ENCODE measurements at regions not wholly inside any gene's neighbourhood (a gene's known extent, or its start where the extent isn't known, plus 50 kb on each side); places are given as distances from the start of the nearest gene placed in this dataset.

DNA sequence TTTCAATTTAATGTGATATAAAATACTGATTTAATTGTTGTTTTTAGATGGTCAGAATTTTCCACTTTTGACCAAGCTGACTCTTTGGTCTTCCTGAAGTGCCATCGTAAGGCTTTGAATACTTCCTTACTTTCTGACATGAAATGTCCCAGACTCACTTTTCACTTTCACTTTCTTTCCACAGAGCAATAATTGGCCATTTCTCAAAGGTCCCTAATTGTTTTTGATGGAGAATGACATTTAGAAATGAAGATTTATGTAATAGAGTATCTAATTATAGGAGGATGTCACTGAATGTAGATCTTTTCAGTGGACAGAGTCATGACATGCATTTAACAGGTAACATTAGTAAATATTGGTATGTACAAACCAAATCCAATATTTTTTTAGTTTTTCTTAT, 1141.6 kb downstream of the KCNT2 start:
- no peak for TF ChIP-seq ZFX (IDR thresholded peaks at IDR 0.05; ENCODE audit: borderline replicate concordance)
- TF ChIP-seq, protein P1, sequence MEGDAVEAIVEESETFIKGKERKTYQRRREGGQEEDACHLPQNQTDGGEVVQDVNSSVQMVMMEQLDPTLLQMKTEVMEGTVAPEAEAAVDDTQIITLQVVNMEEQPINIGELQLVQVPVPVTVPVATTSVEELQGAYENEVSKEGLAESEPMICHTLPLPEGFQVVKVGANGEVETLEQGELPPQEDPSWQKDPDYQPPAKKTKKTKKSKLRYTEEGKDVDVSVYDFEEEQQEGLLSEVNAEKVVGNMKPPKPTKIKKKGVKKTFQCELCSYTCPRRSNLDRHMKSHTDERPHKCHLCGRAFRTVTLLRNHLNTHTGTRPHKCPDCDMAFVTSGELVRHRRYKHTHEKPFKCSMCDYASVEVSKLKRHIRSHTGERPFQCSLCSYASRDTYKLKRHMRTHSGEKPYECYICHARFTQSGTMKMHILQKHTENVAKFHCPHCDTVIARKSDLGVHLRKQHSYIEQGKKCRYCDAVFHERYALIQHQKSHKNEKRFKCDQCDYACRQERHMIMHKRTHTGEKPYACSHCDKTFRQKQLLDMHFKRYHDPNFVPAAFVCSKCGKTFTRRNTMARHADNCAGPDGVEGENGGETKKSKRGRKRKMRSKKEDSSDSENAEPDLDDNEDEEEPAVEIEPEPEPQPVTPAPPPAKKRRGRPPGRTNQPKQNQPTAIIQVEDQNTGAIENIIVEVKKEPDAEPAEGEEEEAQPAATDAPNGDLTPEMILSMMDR (IDR thresholded peaks at IDR 0.05): no peak

Measured in 22Rv1 (cell line).